ENCODE measurements at regions not wholly inside any gene's neighbourhood (a gene's known extent, or its start where the extent isn't known, plus 50 kb on each side); places are given as distances from the start of the nearest gene placed in this dataset.

DNA sequence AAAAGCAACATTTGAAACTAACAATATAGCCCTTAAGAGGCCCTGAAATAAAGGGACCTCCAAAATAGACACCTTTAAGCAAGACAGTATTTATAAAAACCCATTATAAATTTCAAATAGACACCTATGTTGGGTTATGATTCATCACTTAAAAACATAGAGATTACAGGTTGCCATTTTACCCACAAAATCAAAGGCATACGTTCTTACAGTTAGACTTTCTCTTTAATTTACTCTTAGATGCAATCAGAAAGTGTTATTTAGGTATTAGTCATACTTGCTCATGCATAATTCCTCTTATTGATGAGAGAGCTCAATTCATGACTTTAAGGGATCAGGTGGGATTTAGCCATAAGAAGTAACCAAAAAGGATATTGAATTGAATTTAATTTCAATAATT is 51.5 kb upstream of the TMEM200A start:
- no peak for DNase-seq

DNA sequence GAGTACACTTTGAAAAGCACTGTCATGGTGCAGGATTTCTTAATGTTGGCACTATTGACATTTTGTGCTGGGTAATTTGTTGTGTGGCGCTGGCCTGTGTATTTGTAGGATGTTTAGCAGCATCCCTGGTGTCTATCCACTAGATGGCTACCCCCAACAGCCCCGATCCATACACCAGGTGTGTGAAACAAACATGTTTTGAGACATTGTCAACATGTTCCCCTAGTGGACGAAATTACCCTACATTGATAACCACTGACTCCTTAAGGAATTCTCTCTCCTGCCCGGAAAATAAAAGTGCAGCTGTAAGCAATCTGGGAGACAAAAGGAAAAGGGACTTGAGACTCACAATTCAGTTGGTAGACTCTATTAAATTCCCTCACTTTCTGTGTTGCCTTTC is 52.6 kb upstream of the TMEM200A start:
- DNase-seq = no peak

DNA sequence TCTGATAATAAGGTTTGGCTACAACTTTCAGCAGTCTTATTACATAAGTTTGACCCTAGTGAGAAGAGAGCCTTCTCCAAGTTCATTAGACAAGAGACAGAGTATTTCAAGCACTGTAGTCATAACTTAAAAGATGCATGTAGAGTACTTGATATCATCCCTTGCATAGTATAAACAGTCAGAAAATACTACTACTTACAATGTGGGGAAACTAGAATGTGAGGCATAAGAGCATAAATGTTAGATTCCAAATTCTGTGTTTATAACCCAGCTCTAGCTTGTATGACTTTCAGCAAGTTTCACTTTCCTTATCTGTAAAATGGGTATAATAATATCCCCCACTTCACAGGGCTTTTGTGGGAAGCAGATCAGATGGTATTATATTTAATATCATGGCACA is 56.8 kb upstream of the TMEM200A start:
- no peak for DNase-seq

DNA sequence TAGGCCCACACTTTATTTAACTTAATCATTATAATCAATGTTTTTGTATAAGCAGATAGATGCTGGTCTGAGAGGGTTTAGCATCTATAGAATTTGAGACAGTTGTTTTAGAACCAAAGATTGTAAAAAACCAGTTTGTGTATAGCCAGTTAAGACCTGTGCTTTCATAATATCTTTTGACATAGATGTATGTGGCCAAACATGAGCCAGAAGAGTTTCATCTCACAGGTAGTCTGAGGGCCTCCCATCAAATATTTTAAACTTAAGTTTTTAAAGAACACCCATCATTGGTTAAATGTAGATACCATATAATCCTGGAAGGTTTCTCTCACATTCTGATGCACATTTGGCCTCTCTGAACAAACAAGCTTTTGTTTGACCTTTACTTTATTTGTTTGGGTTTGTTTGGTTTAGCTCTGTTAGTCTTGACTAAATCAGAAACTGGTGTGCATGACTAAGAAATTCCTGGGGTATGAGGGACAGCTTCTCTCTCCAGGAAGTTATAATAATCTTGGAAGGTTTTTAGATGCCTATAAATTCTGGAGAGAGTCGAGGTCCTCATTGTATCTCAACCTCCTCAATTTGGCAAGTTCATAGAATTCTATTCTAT is 58.0 kb upstream of the TMEM200A start:
- no peak for DNase-seq

DNA sequence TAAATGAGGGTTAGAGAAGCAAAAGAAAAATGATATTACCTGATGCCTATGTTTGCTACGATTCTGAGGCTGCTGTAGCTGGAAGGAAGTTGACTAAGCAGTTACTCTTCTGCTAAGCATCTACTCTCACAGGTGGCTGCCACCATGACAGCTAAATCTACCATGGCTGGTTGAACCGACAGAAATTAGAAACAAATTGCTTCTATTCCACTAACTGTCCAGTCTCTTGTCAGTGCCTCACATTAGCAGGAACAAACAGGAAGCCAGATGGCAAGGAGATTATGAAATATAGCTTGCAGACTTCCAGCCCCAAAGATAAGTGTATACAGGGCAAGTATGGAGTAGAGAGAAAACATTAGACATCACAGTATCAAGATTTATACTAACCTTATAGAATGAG is 59.4 kb upstream of the TMEM200A start:
- DNase-seq = no peak

DNA sequence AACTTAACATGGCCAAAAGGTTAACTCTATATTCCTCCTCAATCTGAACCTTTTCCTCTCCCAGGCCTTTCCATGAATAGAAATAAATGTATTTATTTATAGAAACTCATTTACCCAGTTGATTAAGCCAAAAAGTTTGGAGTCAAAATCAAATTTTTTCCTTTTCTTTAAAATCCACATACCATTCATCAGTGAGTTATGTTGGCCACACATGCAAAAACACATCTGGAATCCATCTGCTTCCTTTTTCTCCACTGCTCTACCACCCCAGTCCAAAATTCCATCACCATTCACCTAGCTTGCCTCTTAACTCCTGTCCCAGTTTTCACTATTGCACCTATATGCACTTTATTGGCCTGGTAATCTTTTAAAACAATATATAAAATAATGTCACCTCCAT is 62.4 kb upstream of the TMEM200A start:
- no peak for DNase-seq

DNA sequence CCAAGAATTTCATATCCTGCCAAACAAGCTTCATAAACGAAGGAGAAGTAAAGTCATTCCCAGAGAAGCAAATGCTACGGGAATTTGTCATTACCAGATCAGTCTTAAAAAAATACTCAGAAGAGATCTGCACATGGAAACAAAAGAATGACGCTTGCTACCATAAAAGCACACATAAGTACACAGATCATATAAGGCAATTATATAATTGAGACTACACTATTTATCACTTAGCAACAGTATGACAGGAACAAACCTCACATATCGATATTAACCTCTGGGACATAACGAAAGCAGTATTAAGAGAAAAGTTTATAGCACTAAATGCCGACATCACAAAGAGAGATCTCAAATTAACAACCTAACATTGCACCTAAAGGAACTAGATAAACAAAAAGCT is 67.6 kb upstream of the TMEM200A start:
- no peak for DNase-seq

DNA sequence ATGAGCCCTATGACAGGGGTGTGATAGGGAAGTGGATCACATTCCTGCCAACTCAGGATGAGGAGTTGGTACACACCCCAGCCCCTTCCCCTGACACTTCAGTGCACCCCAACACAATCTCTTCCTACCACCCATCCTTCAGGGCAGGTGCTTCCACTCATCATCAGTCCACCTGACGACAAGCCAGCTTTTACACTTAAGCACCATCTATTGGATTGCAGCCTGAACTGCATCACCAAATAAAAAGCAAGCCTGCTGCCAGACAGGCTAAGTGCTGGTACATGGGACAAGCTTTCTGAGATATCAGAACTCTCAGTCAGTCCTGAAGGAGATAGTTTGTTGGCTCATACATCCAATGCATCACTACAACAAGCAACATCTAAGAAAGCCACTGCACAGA is 69.0 kb upstream of the TMEM200A start:
- no peak for DNase-seq

DNA sequence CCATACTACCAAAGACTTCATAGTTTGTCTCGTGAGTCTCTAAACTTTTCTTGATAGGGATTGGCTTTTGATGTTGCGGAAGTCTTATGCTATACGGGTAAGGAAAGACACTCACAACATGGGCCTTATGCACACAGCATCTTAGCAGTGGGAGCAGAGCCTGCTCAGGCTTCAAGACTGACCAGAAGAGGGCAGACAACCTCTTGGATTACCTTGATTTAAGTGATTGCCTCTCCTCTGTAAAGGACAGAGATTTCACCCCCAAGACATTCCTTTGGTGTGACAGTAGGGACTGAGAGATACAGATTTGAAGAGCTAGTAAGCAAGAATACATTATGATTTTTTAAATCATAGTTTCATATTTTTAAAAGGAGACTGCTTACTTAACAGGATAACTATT is 71.0 kb upstream of the SAMD3 start:
- DNase-seq = peak in 1 of 2 experiments; percentile 4

DNA sequence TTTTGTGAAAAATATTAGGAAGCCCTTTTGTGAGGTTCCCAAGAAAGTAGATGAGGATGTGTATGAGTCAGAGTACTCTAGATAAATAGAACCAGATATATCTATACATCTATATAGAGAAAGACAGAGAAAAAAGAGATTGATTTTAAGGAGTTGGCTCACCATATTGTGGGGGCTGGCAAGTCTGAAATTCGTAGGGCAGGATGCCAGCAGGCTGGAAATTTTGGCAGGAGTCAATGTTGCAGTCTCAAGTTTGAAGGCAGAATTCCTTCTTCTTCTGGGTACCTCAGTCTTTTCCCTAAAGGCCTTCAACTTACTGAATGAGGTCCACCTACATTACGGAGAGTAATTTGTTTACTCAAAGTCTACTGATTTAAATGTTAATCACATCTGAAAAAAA is 65.3 kb upstream of the SAMD3 start:
- DNase-seq = no peak

DNA sequence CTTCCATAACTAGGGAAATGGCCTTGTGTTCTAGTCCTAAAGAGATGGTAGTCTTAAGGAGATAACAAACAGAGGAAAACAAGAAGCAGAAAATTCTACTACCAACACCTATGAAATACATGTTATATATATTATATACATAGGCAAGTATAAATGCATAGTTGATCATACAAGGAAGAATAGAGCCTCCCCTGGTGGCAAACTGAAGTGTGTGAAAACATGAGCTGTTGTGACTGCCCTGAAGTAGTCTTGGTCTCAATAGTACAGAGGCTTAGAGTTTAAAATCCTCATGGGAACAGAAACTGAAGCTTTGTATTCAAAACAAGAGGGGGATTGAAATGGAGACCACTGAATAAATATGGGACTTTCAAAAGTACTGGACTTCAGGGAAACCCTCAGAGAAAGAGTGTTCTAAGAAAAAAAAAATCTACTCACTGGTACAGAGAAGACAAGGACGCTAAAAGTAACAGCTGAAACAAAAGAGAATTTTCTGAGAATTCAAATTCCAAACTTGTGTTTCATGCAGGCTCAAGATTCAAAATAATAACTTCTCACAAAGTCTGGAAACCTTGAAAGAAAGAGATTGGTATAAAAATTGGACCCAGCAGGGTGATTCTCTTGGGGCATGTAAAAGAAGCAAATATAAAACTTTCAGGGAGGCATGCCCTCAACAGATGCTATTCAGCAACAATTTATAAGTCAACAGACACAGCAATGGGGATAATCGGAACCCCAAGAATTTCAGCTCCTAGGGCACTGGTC is 59.7 kb upstream of the SAMD3 start:
- DNase-seq = peak; percentile 1 to 9

DNA sequence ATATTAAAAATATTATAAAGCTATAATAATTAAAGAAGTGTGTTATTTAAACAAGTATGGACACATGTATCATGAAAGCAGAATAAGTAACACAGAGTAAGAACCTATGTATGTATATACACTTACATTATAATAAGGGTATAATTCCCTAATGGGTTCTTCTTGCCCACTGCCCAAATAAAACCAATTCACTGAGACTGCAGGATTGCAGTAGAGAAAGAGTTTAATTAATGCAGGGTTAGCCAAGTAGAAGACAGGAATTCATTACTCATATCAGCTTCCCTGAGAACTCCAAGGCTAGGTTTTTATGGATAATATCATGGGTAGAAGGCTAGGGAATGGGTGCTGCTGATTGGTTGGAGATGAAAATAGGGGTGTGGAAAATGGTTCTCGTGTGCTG is 53.8 kb upstream of the SAMD3 start:
- no peak for DNase-seq

DNA sequence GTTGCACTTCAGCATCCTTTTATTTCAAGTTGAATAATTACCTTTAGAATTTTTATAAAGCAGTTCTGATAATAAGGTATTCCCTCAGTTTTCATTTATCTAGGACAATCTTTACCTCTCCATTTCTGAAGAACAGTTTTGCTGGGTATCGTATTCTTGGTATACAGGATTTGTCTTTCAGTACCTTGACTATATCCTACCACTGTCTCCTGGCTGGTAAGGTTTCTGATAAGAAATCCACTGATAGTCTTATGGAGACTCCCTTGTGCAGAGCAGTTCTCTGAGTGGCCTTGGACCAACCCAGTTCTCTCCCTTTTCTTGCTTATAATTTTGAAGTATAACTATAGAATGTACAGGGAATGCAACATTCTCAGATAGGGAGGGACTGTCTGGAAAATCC is 51.3 kb upstream of the SAMD3 start:
- no peak for DNase-seq

Measured in activated CD4-positive, alpha-beta T cell treated with anti-CD3 and anti-CD28 coated beads, Interleukin-2, amount 50 U/mL, for 4 hours (primary cell).